ENCODE measurements at regions not wholly inside any gene's neighbourhood (a gene's known extent, or its start where the extent isn't known, plus 50 kb on each side); places are given as distances from the start of the nearest gene placed in this dataset.

DNA sequence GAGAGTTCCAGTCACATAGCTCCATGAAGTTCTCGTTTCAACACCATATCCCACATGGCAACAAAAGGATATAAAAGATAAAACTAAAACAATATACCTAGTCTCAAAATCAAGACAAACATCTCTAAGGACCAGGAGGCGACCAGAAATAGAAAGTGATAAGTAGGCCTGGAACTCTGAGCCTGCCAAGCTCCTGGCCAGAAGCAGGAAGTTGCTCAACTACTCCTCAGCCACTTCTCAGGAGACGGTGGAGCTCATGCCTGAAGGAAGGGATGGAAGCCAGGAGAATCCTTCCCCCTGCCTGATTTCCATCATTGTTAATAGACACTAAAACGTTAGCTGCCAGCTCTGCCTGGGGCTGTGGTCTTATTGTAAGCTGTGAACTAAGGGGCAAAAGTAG is 94.7 kb downstream of the DISP1 start:
- WGBS, result 61% methylated on average over 4 of the region's 4 CpGs
- no peak for DNase-seq (ENCODE audit: low spot score)
- Histone ChIP-seq H3K9me3 (ENCODE audit: control insufficient read depth in 4 of 4, low read length in 3 of 4) (no peaks in the 10 kb centered on the region), H3K27me3 (ENCODE audit: control insufficient read depth in 4 of 4, insufficient read depth in 4 of 4, low read length in 3 of 4) (no peaks in the 10 kb centered on the region), H3K27ac (ENCODE audit: low read depth in 1 of 2, low read length in 2 of 2) (no peak overlapping the region), H3K36me3 (ENCODE audit: control insufficient read depth in 4 of 4, insufficient read depth in 3 of 4, low read depth in 1 of 4, low read length in 3 of 4) (no peaks in the 10 kb centered on the region), H3K9ac (ENCODE audit: low read depth in 1 of 2, low read length in 2 of 2) (no peak overlapping the region), H3K4me1 (ENCODE audit: control insufficient read depth in 4 of 4, insufficient read depth in 4 of 4, low read length in 3 of 4) (no peaks in the 10 kb centered on the region), H3K4me3 (ENCODE audit: low read depth in 1 of 3, low read length in 3 of 3) (no peak overlapping the region)
- TF ChIP-seq, protein P1, sequence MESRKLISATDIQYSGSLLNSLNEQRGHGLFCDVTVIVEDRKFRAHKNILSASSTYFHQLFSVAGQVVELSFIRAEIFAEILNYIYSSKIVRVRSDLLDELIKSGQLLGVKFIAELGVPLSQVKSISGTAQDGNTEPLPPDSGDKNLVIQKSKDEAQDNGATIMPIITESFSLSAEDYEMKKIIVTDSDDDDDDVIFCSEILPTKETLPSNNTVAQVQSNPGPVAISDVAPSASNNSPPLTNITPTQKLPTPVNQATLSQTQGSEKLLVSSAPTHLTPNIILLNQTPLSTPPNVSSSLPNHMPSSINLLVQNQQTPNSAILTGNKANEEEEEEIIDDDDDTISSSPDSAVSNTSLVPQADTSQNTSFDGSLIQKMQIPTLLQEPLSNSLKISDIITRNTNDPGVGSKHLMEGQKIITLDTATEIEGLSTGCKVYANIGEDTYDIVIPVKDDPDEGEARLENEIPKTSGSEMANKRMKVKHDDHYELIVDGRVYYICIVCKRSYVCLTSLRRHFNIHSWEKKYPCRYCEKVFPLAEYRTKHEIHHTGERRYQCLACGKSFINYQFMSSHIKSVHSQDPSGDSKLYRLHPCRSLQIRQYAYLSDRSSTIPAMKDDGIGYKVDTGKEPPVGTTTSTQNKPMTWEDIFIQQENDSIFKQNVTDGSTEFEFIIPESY (IDR thresholded peaks at IDR 0.05), result no peak
- TF ChIP-seq TAF1 (conservative IDR thresholded peaks at IDR 0.05) (no peak), HNF4G (IDR thresholded peaks at IDR 0.05) (no peak), RXRA (IDR thresholded peaks at IDR 0.05) (no peak), GABPA (IDR thresholded peaks at IDR 0.05 in 1 of 2, conservative IDR thresholded peaks at IDR 0.05 in 1 of 2) (no peak)

DNA sequence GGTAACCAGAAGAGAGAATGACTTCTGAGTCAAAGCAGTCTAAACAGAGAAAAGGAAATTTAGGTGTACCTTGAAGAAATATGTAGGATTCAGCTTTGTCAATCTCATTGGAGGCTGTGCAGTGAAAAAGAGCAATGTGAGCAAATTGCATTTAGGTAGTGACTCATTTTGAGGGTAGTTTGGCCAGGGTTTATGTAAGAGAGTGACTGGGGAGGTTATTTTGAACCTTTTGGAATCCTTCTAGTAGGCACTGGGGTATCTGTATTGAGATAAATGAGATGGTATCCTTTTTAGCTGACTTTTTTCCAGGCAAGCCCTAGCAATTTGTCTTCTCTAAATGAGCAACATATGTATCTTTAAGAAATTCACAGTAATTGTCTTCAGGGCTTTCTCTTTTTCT is 95.9 kb downstream of the DISP1 start:
- no peak overlapping the region for H3K4me3 ChIP-seq (ENCODE audit: low read depth in 1 of 3, low read length in 3 of 3)
- no peak for DNase-seq (ENCODE audit: low spot score)
- no peaks in the 10 kb centered on the region for H3K9me3 ChIP-seq (ENCODE audit: control insufficient read depth in 4 of 4, low read length in 3 of 4)
- no peaks in the 10 kb centered on the region for H3K4me1 ChIP-seq (ENCODE audit: control insufficient read depth in 4 of 4, insufficient read depth in 4 of 4, low read length in 3 of 4)
- no peaks in the 10 kb centered on the region for H3K36me3 ChIP-seq (ENCODE audit: control insufficient read depth in 4 of 4, insufficient read depth in 3 of 4, low read depth in 1 of 4, low read length in 3 of 4)
- TF ChIP-seq NR2F2 (IDR thresholded peaks at IDR 0.05) (no peak), SP1 (IDR thresholded peaks at IDR 0.05) (no peak), RXRA (IDR thresholded peaks at IDR 0.05) (no peak), TAF1 (conservative IDR thresholded peaks at IDR 0.05) (no peak), YY1 (IDR thresholded peaks at IDR 0.05) (no peak), RAD21 (IDR thresholded peaks at IDR 0.05) (no peak), EGR1 (IDR thresholded peaks at IDR 0.05; ENCODE audit: low read depth in 2 of 2) (no peak)
- TF ChIP-seq, protein P1 (IDR thresholded peaks at IDR 0.05), result no peak
- TF ChIP-seq, protein P2, sequence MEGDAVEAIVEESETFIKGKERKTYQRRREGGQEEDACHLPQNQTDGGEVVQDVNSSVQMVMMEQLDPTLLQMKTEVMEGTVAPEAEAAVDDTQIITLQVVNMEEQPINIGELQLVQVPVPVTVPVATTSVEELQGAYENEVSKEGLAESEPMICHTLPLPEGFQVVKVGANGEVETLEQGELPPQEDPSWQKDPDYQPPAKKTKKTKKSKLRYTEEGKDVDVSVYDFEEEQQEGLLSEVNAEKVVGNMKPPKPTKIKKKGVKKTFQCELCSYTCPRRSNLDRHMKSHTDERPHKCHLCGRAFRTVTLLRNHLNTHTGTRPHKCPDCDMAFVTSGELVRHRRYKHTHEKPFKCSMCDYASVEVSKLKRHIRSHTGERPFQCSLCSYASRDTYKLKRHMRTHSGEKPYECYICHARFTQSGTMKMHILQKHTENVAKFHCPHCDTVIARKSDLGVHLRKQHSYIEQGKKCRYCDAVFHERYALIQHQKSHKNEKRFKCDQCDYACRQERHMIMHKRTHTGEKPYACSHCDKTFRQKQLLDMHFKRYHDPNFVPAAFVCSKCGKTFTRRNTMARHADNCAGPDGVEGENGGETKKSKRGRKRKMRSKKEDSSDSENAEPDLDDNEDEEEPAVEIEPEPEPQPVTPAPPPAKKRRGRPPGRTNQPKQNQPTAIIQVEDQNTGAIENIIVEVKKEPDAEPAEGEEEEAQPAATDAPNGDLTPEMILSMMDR (IDR thresholded peaks at IDR 0.05; ENCODE audit: low read depth, low read length, missing input control), result no peak
- no peaks in the 10 kb centered on the region for H3K27me3 ChIP-seq (ENCODE audit: control insufficient read depth in 4 of 4, insufficient read depth in 4 of 4, low read length in 3 of 4)
- no peak overlapping the region for H3K27ac ChIP-seq (ENCODE audit: low read depth in 1 of 2, low read length in 2 of 2)
- H3K9ac ChIP-seq (ENCODE audit: low read depth in 1 of 2, low read length in 2 of 2), result no peak overlapping the region

DNA sequence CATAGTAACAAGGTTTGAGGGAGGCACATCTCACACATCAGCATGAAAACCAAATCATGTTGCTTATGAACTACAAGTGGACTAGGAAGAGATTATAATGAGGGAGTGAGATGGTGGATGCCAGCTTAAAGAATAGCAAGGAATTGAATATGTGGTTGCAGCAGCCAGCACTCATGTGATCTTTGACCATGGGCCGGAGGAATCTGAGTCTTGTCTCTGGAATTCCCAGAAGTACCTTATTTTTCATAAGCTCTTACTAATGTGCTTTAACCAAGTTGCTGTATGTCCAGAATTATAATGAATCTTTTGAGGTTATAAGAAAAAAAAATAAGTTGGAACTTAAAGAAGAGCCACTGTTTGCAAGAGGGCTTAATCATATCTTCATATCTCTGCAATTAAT is 97.0 kb downstream of the DISP1 start:
- Histone ChIP-seq H3K27me3 (ENCODE audit: control insufficient read depth in 4 of 4, insufficient read depth in 4 of 4, low read length in 3 of 4) (no peaks in the 10 kb centered on the region), H3K4me1 (ENCODE audit: control insufficient read depth in 4 of 4, insufficient read depth in 4 of 4, low read length in 3 of 4) (no peaks in the 10 kb centered on the region), H3K36me3 (ENCODE audit: control insufficient read depth in 4 of 4, insufficient read depth in 3 of 4, low read depth in 1 of 4, low read length in 3 of 4) (no peaks in the 10 kb centered on the region), H3K4me3 (ENCODE audit: low read depth in 1 of 3, low read length in 3 of 3) (no peak overlapping the region), H3K27ac (ENCODE audit: low read depth in 1 of 2, low read length in 2 of 2) (no peak overlapping the region), H3K9ac (ENCODE audit: low read depth in 1 of 2, low read length in 2 of 2) (no peak overlapping the region), H3K9me3 (ENCODE audit: control insufficient read depth in 4 of 4, low read length in 3 of 4) (peaks cover 0 to 2% (median 0%) of the 10 kb centered on the region in 4 donors)
- no peak for DNase-seq (ENCODE audit: low spot score)
- 87% methylated on average over 1 of the region's 1 CpG for WGBS
- TF ChIP-seq TAF1 (conservative IDR thresholded peaks at IDR 0.05), result no peak
- TF ChIP-seq, protein P3, sequence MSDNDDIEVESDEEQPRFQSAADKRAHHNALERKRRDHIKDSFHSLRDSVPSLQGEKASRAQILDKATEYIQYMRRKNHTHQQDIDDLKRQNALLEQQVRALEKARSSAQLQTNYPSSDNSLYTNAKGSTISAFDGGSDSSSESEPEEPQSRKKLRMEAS (IDR thresholded peaks at IDR 0.05), result no peak
- no peak for TF ChIP-seq JUND (IDR thresholded peaks at IDR 0.05)
- TF ChIP-seq FOXA1 (IDR thresholded peaks at IDR 0.05), result no peak
- no peak for TF ChIP-seq GABPA (IDR thresholded peaks at IDR 0.05 in 1 of 2, conservative IDR thresholded peaks at IDR 0.05 in 1 of 2)
- TF ChIP-seq RXRA (IDR thresholded peaks at IDR 0.05), result no peak
- no peak for TF ChIP-seq YY1 (IDR thresholded peaks at IDR 0.05)
- TF ChIP-seq, protein P4, sequence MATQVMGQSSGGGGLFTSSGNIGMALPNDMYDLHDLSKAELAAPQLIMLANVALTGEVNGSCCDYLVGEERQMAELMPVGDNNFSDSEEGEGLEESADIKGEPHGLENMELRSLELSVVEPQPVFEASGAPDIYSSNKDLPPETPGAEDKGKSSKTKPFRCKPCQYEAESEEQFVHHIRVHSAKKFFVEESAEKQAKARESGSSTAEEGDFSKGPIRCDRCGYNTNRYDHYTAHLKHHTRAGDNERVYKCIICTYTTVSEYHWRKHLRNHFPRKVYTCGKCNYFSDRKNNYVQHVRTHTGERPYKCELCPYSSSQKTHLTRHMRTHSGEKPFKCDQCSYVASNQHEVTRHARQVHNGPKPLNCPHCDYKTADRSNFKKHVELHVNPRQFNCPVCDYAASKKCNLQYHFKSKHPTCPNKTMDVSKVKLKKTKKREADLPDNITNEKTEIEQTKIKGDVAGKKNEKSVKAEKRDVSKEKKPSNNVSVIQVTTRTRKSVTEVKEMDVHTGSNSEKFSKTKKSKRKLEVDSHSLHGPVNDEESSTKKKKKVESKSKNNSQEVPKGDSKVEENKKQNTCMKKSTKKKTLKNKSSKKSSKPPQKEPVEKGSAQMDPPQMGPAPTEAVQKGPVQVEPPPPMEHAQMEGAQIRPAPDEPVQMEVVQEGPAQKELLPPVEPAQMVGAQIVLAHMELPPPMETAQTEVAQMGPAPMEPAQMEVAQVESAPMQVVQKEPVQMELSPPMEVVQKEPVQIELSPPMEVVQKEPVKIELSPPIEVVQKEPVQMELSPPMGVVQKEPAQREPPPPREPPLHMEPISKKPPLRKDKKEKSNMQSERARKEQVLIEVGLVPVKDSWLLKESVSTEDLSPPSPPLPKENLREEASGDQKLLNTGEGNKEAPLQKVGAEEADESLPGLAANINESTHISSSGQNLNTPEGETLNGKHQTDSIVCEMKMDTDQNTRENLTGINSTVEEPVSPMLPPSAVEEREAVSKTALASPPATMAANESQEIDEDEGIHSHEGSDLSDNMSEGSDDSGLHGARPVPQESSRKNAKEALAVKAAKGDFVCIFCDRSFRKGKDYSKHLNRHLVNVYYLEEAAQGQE (IDR thresholded peaks at IDR 0.05), result no peak
- TF ChIP-seq, protein P1 (IDR thresholded peaks at IDR 0.05), result no peak
